ENCODE measurements at regions not wholly inside any gene's neighbourhood (a gene's known extent, or its start where the extent isn't known, plus 50 kb on each side); places are given as distances from the start of the nearest gene placed in this dataset.

DNA sequence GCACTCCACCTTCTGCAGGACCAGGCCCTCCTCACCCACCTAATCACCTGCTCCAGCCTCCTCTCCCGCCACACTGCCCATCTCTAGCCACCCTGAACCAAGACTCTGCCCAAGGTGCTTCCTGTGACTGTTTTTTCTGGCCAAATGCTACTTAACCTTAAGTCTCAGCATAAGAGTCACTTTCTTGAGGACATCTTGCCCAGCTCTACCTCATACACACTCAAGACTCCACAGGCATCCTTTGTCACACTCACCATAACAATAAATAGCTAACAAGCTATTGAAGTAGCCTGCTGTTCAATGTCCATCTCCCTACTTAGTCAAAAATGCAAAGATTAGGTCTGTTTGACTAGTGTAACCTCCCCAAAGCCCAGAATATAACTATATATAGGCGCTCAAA is 455.4 kb upstream of the NFE2L3 start:
- TF ChIP-seq, protein P1, sequence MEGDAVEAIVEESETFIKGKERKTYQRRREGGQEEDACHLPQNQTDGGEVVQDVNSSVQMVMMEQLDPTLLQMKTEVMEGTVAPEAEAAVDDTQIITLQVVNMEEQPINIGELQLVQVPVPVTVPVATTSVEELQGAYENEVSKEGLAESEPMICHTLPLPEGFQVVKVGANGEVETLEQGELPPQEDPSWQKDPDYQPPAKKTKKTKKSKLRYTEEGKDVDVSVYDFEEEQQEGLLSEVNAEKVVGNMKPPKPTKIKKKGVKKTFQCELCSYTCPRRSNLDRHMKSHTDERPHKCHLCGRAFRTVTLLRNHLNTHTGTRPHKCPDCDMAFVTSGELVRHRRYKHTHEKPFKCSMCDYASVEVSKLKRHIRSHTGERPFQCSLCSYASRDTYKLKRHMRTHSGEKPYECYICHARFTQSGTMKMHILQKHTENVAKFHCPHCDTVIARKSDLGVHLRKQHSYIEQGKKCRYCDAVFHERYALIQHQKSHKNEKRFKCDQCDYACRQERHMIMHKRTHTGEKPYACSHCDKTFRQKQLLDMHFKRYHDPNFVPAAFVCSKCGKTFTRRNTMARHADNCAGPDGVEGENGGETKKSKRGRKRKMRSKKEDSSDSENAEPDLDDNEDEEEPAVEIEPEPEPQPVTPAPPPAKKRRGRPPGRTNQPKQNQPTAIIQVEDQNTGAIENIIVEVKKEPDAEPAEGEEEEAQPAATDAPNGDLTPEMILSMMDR (IDR thresholded peaks at IDR 0.05; ENCODE audit: insufficient read depth, low read length) = no peak
- TF ChIP-seq SPI1 (IDR thresholded peaks at IDR 0.05; ENCODE audit: borderline replicate concordance, low read depth) = no peak
- TF ChIP-seq, protein P2, sequence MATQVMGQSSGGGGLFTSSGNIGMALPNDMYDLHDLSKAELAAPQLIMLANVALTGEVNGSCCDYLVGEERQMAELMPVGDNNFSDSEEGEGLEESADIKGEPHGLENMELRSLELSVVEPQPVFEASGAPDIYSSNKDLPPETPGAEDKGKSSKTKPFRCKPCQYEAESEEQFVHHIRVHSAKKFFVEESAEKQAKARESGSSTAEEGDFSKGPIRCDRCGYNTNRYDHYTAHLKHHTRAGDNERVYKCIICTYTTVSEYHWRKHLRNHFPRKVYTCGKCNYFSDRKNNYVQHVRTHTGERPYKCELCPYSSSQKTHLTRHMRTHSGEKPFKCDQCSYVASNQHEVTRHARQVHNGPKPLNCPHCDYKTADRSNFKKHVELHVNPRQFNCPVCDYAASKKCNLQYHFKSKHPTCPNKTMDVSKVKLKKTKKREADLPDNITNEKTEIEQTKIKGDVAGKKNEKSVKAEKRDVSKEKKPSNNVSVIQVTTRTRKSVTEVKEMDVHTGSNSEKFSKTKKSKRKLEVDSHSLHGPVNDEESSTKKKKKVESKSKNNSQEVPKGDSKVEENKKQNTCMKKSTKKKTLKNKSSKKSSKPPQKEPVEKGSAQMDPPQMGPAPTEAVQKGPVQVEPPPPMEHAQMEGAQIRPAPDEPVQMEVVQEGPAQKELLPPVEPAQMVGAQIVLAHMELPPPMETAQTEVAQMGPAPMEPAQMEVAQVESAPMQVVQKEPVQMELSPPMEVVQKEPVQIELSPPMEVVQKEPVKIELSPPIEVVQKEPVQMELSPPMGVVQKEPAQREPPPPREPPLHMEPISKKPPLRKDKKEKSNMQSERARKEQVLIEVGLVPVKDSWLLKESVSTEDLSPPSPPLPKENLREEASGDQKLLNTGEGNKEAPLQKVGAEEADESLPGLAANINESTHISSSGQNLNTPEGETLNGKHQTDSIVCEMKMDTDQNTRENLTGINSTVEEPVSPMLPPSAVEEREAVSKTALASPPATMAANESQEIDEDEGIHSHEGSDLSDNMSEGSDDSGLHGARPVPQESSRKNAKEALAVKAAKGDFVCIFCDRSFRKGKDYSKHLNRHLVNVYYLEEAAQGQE (IDR thresholded peaks at IDR 0.05; ENCODE audit: insufficient replicate concordance, low read depth) = no peak

Measured in HL-60 (cell line).